ENCODE measurements at regions not wholly inside any gene's neighbourhood (a gene's known extent, or its start where the extent isn't known, plus 50 kb on each side); places are given as distances from the start of the nearest gene placed in this dataset.
"Not testable (repeated sequence)": the region's sequence is repeated elsewhere in the genome, so short reads cannot be mapped to it uniquely, and the experiment has no call there.

DNA sequence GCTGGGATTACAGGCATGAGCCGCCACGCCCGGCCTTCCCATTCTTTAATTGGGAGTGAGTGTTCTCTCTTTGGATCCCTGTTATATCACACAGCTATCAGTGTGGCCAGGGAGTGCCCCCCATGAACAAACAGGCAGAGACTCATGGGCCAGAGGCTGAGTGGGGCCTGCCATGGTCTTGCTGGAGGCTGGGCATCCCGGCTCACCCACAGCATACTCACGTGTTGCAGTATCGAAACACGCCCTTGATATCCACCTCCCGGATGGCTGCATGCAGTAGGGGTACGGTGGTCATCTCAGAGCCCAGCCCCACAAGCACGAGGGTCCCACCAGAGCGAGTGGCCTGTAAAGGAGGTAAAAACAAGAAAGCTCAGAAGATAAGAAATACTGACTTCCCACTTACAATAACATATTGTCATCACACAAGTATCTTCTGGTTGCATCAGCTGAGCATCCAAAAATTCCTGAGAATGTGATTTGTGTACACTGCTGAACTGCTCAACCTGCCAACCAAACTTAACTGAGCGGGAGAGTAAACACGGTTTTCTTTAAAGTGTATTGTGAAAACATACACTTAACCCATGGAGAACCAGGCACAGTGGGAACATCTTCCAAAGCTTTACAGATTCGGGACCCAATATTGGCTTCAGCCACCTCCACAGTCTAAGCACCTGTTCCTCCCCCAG, 92.0 kb downstream of the TRIM69 start:
- WGBS (ENCODE audit: extremely low coverage, insufficient read length, low lambda C conversion rate) = no CpG with 5 or more reads among the region's 14 CpGs

DNA sequence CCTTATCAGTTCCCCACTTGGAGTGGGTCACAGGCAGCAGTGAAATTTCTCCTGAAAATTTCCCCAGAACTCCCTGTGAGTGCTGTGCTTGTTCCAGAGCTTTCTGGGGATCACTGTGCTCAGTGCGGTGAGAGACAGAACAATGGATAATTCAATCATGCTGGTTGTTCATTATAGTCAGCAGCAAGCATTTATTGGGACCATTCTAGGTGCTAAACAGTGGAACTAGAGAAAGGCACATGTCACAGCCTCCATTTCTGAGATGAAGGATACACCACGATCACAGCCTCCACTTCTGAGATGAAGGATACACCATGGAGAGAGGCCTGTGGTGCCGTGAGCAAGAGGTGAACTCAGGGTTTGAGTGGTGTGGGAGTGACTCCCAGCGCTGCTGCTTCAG, 92.8 kb downstream of the TRIM69 start:
- H3K4ac ChIP-seq (ENCODE audit: low read depth, low read length); H3K56ac ChIP-seq (ENCODE audit: insufficient read length, low read depth, low read length); H3K79me1 ChIP-seq (ENCODE audit: insufficient read depth, low read depth, low read length, poor library complexity, severe bottlenecking); H3K23ac ChIP-seq (ENCODE audit: insufficient read length, low read depth, low read length); H3K27me3 Mint-ChIP-seq (ENCODE audit: low read depth); H3T11ph ChIP-seq (ENCODE audit: low read length); H3K14ac ChIP-seq (ENCODE audit: insufficient read depth, low read length); H3K36me3 Mint-ChIP-seq (ENCODE audit: insufficient read depth in 1 of 3, low read depth in 3 of 3); H2BK5ac ChIP-seq (ENCODE audit: insufficient read length, low read length); H3K4me1 Mint-ChIP-seq; H3K4me2 ChIP-seq (ENCODE audit: insufficient read depth, insufficient read length, low read length); H4K91ac ChIP-seq (ENCODE audit: insufficient read length, low read depth, low read length); H4K20me1 ChIP-seq (ENCODE audit: control insufficient read depth, insufficient read depth, insufficient read length); H3K79me2 ChIP-seq (ENCODE audit: insufficient read depth, low read length); H3K27ac ChIP-seq (ENCODE audit: insufficient read length, low read depth, low read length); H3K27ac Mint-ChIP-seq; H2BK120ac ChIP-seq (ENCODE audit: low read depth, low read length, poor library complexity, severe bottlenecking); H3K18ac ChIP-seq (ENCODE audit: insufficient read length, low read depth, low read length); DNase-seq; H3K4me3 Mint-ChIP-seq; H3K9me3 ChIP-seq (ENCODE audit: control insufficient read depth, low read depth, low read length); H4K8ac ChIP-seq (replicated peaks; ENCODE audit: insufficient read length, low read depth, low read length); H2AFZ ChIP-seq (ENCODE audit: low read length); H3K27me3 ChIP-seq (ENCODE audit: insufficient read depth, low read length); H3K9ac ChIP-seq (ENCODE audit: extremely low read depth, insufficient read length, low read length); H2AK5ac ChIP-seq (ENCODE audit: insufficient read length, low read length); H3K4me1 ChIP-seq (ENCODE audit: insufficient read depth, low read length); H4K5ac ChIP-seq (ENCODE audit: insufficient read length, low read depth, low read length); H2BK15ac ChIP-seq (ENCODE audit: low read depth, low read length); H2BK20ac ChIP-seq (ENCODE audit: low read depth, low read length, poor library complexity, severe bottlenecking); H2BK12ac ChIP-seq (ENCODE audit: insufficient read length, low read depth, low read length); H3K23me2 ChIP-seq (ENCODE audit: insufficient read length, low read depth, low read length, poor library complexity, severe bottlenecking); H3K9me3 Mint-ChIP-seq: not testable (repeated sequence)
- WGBS (ENCODE audit: extremely low coverage, insufficient read length, low lambda C conversion rate) = no CpG with 5 or more reads among the region's 4 CpGs

More for the DNA sequence above, 92.0 kb downstream of the TRIM69 start:
- H4K5ac ChIP-seq (ENCODE audit: insufficient read length, low read depth, low read length); H2AFZ ChIP-seq (ENCODE audit: low read length); H2BK12ac ChIP-seq (ENCODE audit: insufficient read length, low read depth, low read length); H3K27ac Mint-ChIP-seq; H3K9me3 Mint-ChIP-seq; H2BK5ac ChIP-seq (ENCODE audit: insufficient read length, low read length); H3K36me3 Mint-ChIP-seq (ENCODE audit: insufficient read depth in 1 of 3, low read depth in 3 of 3); H3K4ac ChIP-seq (ENCODE audit: low read depth, low read length); H3K79me1 ChIP-seq (ENCODE audit: insufficient read depth, low read depth, low read length, poor library complexity, severe bottlenecking); H3K56ac ChIP-seq (ENCODE audit: insufficient read length, low read depth, low read length); H3K4me1 Mint-ChIP-seq; H3K27ac ChIP-seq (ENCODE audit: insufficient read length, low read depth, low read length); H2BK20ac ChIP-seq (ENCODE audit: low read depth, low read length, poor library complexity, severe bottlenecking); H3K27me3 ChIP-seq (ENCODE audit: insufficient read depth, low read length); H3K27me3 Mint-ChIP-seq (ENCODE audit: low read depth); H2BK120ac ChIP-seq (ENCODE audit: low read depth, low read length, poor library complexity, severe bottlenecking); H4K8ac ChIP-seq (replicated peaks; ENCODE audit: insufficient read length, low read depth, low read length); H4K20me1 ChIP-seq (ENCODE audit: control insufficient read depth, insufficient read depth, insufficient read length); H3K4me2 ChIP-seq (ENCODE audit: insufficient read depth, insufficient read length, low read length); H3K9me3 ChIP-seq (ENCODE audit: control insufficient read depth, low read depth, low read length); H3K14ac ChIP-seq (ENCODE audit: insufficient read depth, low read length); H3K4me1 ChIP-seq (ENCODE audit: insufficient read depth, low read length); H3K23me2 ChIP-seq (ENCODE audit: insufficient read length, low read depth, low read length, poor library complexity, severe bottlenecking); H3K18ac ChIP-seq (ENCODE audit: insufficient read length, low read depth, low read length); H3K9ac ChIP-seq (ENCODE audit: extremely low read depth, insufficient read length, low read length); H2BK15ac ChIP-seq (ENCODE audit: low read depth, low read length); H3K4me3 Mint-ChIP-seq; DNase-seq; H4K91ac ChIP-seq (ENCODE audit: insufficient read length, low read depth, low read length); H3K23ac ChIP-seq (ENCODE audit: insufficient read length, low read depth, low read length); H2AK5ac ChIP-seq (ENCODE audit: insufficient read length, low read length); H3T11ph ChIP-seq (ENCODE audit: low read length); H3K79me2 ChIP-seq (ENCODE audit: insufficient read depth, low read length): not testable (repeated sequence)
